Skeletal muscle satellite cell (primary cell): ENCODE measurements at regions not wholly inside any gene's neighbourhood (a gene's known extent, or its start where the extent isn't known, plus 50 kb on each side); places are given as distances from the start of the nearest gene placed in this dataset.
"Not testable (repeated sequence)": the region's sequence is repeated elsewhere in the genome, so short reads cannot be mapped to it uniquely, and the experiment has no call there.

Experiments
- H3K27me3 ChIP-seq: 2 replicates; pipeline ENCODE4 v1.7.0; 2013; ENCODE audit warnings: low read length; ENCODE audit not compliant: control insufficient read depth, insufficient read depth
- H3K36me3 ChIP-seq: 2 replicates; pipeline ENCODE4 v1.7.0; 2013; ENCODE audit warnings: mild to moderate bottlenecking, control low read depth, low read length; ENCODE audit not compliant: insufficient read depth
- H3K4me1 ChIP-seq: 2 replicates; pipeline ENCODE4 v1.7.0; 2013; ENCODE audit warnings: low read length; ENCODE audit not compliant: control insufficient read depth, insufficient read depth
- H3K4me2 ChIP-seq: 2 replicates; pipeline ENCODE4 v1.7.0; 2013; ENCODE audit warnings: mild to moderate bottlenecking, low read length
- H3K4me3 ChIP-seq: 2 replicates; pipeline ENCODE4 v1.7.0; 2013; ENCODE audit warnings: low read length
- H3K9ac ChIP-seq: 2 replicates; pipeline ENCODE4 v1.7.0; 2013; ENCODE audit warnings: mild to moderate bottlenecking, low read depth, low read length, moderate library complexity
- H3K9me3 ChIP-seq: replicated peaks from 2 replicates; pipeline ENCODE4 v1.7.0; 2013; ENCODE audit warnings: mild to moderate bottlenecking, control low read depth, low read length

GRCh38 chr4:188678691-188679090 is 539.5 kb downstream of the TRIML1 start:
- H3K9ac ChIP-seq, H3K4me2 ChIP-seq, H3K4me1 ChIP-seq, H3K36me3 ChIP-seq, H3K9me3 ChIP-seq, H3K4me3 ChIP-seq, H3K27me3 ChIP-seq: not testable (repeated sequence)

- no peak overlapping the region for H3K4me2 ChIP-seq
- H3K9ac ChIP-seq = no peak overlapping the region
- H3K27me3 ChIP-seq = no peaks in the 10 kb centered on the region
- H3K9me3 ChIP-seq = no peaks in the 10 kb centered on the region
- H3K4me3 ChIP-seq = no peak overlapping the region
- no peaks in the 10 kb centered on the region for H3K4me1 ChIP-seq
- H3K36me3 ChIP-seq = no peaks in the 10 kb centered on the region
Observed at GRCh38 chr4:188680004-188680666, 540.9 kb downstream of the TRIML1 start.

GRCh38 chr4:188680667-188681063 is 541.4 kb downstream of the TRIML1 start:
- H3K9me3 ChIP-seq = no peaks in the 10 kb centered on the region
- H3K4me3 ChIP-seq = no peak overlapping the region
- H3K36me3 ChIP-seq = no peaks in the 10 kb centered on the region
- H3K9ac ChIP-seq = no peak overlapping the region
- H3K27me3 ChIP-seq = no peaks in the 10 kb centered on the region
- no peak overlapping the region for H3K4me2 ChIP-seq
- no peaks in the 10 kb centered on the region for H3K4me1 ChIP-seq

GRCh38 chr4:188682321-188682720 is 543.1 kb downstream of the TRIML1 start:
- H3K4me3 ChIP-seq = no peak overlapping the region
- no peaks in the 10 kb centered on the region for H3K36me3 ChIP-seq
- H3K9me3 ChIP-seq = no peaks in the 10 kb centered on the region
- no peaks in the 10 kb centered on the region for H3K27me3 ChIP-seq
- no peak overlapping the region for H3K9ac ChIP-seq
- H3K4me2 ChIP-seq = no peak overlapping the region
- H3K4me1 ChIP-seq = no peaks in the 10 kb centered on the region

GRCh38 chr4:188683571-188683970 is 544.3 kb downstream of the TRIML1 start:
- peaks cover 3% of the 10 kb centered on the region for H3K9me3 ChIP-seq
- H3K4me2 ChIP-seq = no peak overlapping the region
- H3K4me1 ChIP-seq = no peaks in the 10 kb centered on the region
- no peak overlapping the region for H3K9ac ChIP-seq
- no peaks in the 10 kb centered on the region for H3K27me3 ChIP-seq
- H3K4me3 ChIP-seq = no peak overlapping the region
- H3K36me3 ChIP-seq = no peaks in the 10 kb centered on the region

GRCh38 chr4:188688956-188689355 is 549.7 kb downstream of the TRIML1 start:
- Histone ChIP-seq H3K4me1 (no peaks in the 10 kb centered on the region), H3K4me3 (no peak overlapping the region), H3K9me3 (peaks cover 3% of the 10 kb centered on the region), H3K27me3 (no peaks in the 10 kb centered on the region), H3K36me3 (no peaks in the 10 kb centered on the region), H3K9ac (no peak overlapping the region), H3K4me2 (no peak overlapping the region)

- H3K4me2 ChIP-seq = no peak overlapping the region
Observed at GRCh38 chr4:188691811-188692210, 552.6 kb downstream of the TRIML1 start.

GRCh38 chr4:188695261-188695660 is 556.0 kb downstream of the TRIML1 start:
- H3K9me3 ChIP-seq = no peaks in the 10 kb centered on the region
- no peaks in the 10 kb centered on the region for H3K4me1 ChIP-seq
- no peak overlapping the region for H3K9ac ChIP-seq
- H3K4me3 ChIP-seq = no peak overlapping the region
- H3K4me2 ChIP-seq = no peak overlapping the region
- no peaks in the 10 kb centered on the region for H3K36me3 ChIP-seq
- no peaks in the 10 kb centered on the region for H3K27me3 ChIP-seq

More at GRCh38 chr4:188691811-188692210, 552.6 kb downstream of the TRIML1 start:
- Histone ChIP-seq H3K27me3 (no peaks in the 10 kb centered on the region), H3K36me3 (no peaks in the 10 kb centered on the region), H3K4me3 (no peak overlapping the region), H3K9me3 (peaks cover 3% of the 10 kb centered on the region), H3K9ac (no peak overlapping the region), H3K4me1 (no peaks in the 10 kb centered on the region)

- Histone ChIP-seq H3K4me3 (no peak overlapping the region), H3K27me3 (no peaks in the 10 kb centered on the region), H3K4me1 (no peaks in the 10 kb centered on the region), H3K9me3 (no peaks in the 10 kb centered on the region), H3K36me3 (no peaks in the 10 kb centered on the region), H3K9ac (no peak overlapping the region), H3K4me2 (no peak overlapping the region)
Observed at GRCh38 chr4:188697243-188697642, 558.0 kb downstream of the TRIML1 start.

- H3K9ac ChIP-seq = no peak overlapping the region
- H3K4me3 ChIP-seq = no peak overlapping the region
- no peaks in the 10 kb centered on the region for H3K27me3 ChIP-seq
- H3K9me3 ChIP-seq = peaks cover 2% of the 10 kb centered on the region
- no peaks in the 10 kb centered on the region for H3K36me3 ChIP-seq
- H3K4me2 ChIP-seq = no peak overlapping the region
- no peaks in the 10 kb centered on the region for H3K4me1 ChIP-seq
Observed at GRCh38 chr4:188701952-188702351, 562.7 kb downstream of the TRIML1 start.

GRCh38 chr4:188704288-188704687 is 565.0 kb downstream of the TRIML1 start:
- Histone ChIP-seq H3K4me2 (no peak overlapping the region), H3K27me3 (no peaks in the 10 kb centered on the region)

GRCh38 chr4:188707036-188707435 is 567.8 kb downstream of the TRIML1 start:
- no peaks in the 10 kb centered on the region for H3K4me1 ChIP-seq
- H3K4me3 ChIP-seq = no peak overlapping the region
- no peaks in the 10 kb centered on the region for H3K27me3 ChIP-seq
- H3K36me3 ChIP-seq = no peaks in the 10 kb centered on the region
- H3K9me3 ChIP-seq = peaks cover 6% of the 10 kb centered on the region
- H3K9ac ChIP-seq = no peak overlapping the region
- no peak overlapping the region for H3K4me2 ChIP-seq

More at GRCh38 chr4:188704288-188704687, 565.0 kb downstream of the TRIML1 start:
- Histone ChIP-seq H3K4me1 (no peaks in the 10 kb centered on the region), H3K4me3 (no peak overlapping the region), H3K36me3 (no peaks in the 10 kb centered on the region), H3K9ac (no peak overlapping the region), H3K9me3 (peaks cover 5% of the 10 kb centered on the region)
